Fibroblast of the aortic adventitia (primary cell): ENCODE measurements at regions not wholly inside any gene's neighbourhood (a gene's known extent, or its start where the extent isn't known, plus 50 kb on each side); places are given as distances from the start of the nearest gene placed in this dataset.
"Not testable (repeated sequence)": the region's sequence is repeated elsewhere in the genome, so short reads cannot be mapped to it uniquely, and the experiment has no call there.

Experiments
- DNase-seq: peaks from one replicate; pipeline ENCODE4 v3.0.0-alpha.2; 2010; ENCODE audit warnings: low read depth
- H3K4me3 ChIP-seq: 2 replicates; pipeline ENCODE4 v1.5.1; 2011; ENCODE audit warnings: low read depth, mild to moderate bottlenecking, control low read depth, low read length, moderate library complexity
- CTCF ChIP-seq: IDR thresholded peaks from 2 replicates; pipeline ENCODE4 v1.5.1; 2011; ENCODE audit warnings: mild to moderate bottlenecking, low read length, control low read depth, inconsistent platforms; ENCODE audit not compliant: insufficient read depth

GRCh38 chr15:29522373-29523276, 253.0 kb upstream of the NSMCE3 start:
- no peak for DNase-seq
- no peak overlapping the region for H3K4me3 ChIP-seq
- TF ChIP-seq CTCF, result no peak

GRCh38 chr15:29518442-29518841, 248.8 kb upstream of the NSMCE3 start:
- no peak overlapping the region for H3K4me3 ChIP-seq
- no peak for TF ChIP-seq CTCF
- no peak for DNase-seq

- no peak for DNase-seq
- no peak for TF ChIP-seq CTCF
- no peak overlapping the region for H3K4me3 ChIP-seq
Observed at GRCh38 chr15:29517829-29518228, 248.2 kb upstream of the NSMCE3 start.

GRCh38 chr15:29516929-29517328, 247.3 kb upstream of the NSMCE3 start:
- H3K4me3 ChIP-seq, result no peak overlapping the region
- DNase-seq, result no peak
- TF ChIP-seq CTCF, result no peak

GRCh38 chr15:29514926-29515325, 245.3 kb upstream of the NSMCE3 start:
- no peak overlapping the region for H3K4me3 ChIP-seq
- TF ChIP-seq CTCF, result no peak
- no peak for DNase-seq

GRCh38 chr15:29511663-29512062, 242.0 kb upstream of the NSMCE3 start:
- no peak for DNase-seq
- H3K4me3 ChIP-seq, result no peak overlapping the region
- TF ChIP-seq CTCF, result no peak

- DNase-seq, H3K4me3 ChIP-seq: not testable (repeated sequence)
Observed at GRCh38 chr15:29505535-29505934, 235.9 kb upstream of the NSMCE3 start.
